ENCODE measurements at regions not wholly inside any gene's neighbourhood (a gene's known extent, or its start where the extent isn't known, plus 50 kb on each side); places are given as distances from the start of the nearest gene placed in this dataset.

DNA sequence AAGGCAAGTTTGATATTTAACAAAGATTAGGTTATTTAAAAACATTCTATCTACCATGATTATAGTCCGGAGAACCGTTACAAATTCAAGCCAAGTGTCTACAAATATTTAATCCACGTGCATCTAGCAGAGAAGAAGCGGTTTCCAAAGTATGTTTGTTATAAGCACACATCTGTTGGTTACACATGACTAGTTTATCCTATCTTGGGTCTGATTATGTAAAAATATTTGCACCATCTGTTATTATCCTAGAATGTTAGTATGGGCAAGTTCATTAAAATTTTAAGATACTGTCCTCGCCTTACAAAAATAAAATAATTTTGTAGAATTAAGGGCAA lies 289.2 kb upstream of the VSTM2A start:
- POLR2A ChIA-PET: no interaction called here
- no peak for ATAC-seq
- BruUV-seq (replicated peaks): no TSS peak
- H3K4me3 ChIP-seq (replicated peaks in 1 of 2; ENCODE audit: low read depth in 1 of 2, low read length in 2 of 2): no peak overlapping the region
- no peaks in the 10 kb centered on the region for H3K4me1 ChIP-seq (ENCODE audit: control insufficient read depth in 1 of 2, insufficient read depth in 2 of 2, low read length in 2 of 2)
- H3K27ac ChIP-seq (ENCODE audit: low read depth, low read length): no peak overlapping the region
- H2AFZ ChIP-seq (ENCODE audit: low read depth, low read length, poor library complexity, severe bottlenecking): no peak overlapping the region
- RAD21 ChIA-PET (ENCODE audit: low non-redundant PET in 1 of 2, low total read pairs in 2 of 2, uncharacterized antibody in 2 of 2, unreplicated experiment in 2 of 2): no interaction called here
- H3K9ac ChIP-seq (ENCODE audit: low read length): no peak overlapping the region
- H3K27me3 ChIP-seq (ENCODE audit: insufficient read depth, low read length): no peaks in the 10 kb centered on the region
- no peak overlapping the region for H3K4me2 ChIP-seq (ENCODE audit: low read length)
- H3K9me2 ChIP-seq (ENCODE audit: insufficient read depth): no peaks in the 10 kb centered on the region
- no peaks in the 10 kb centered on the region for H3K79me2 ChIP-seq (ENCODE audit: insufficient read depth, low read length)
- DNase-seq (ENCODE audit: low read depth, low spot score): no peak
- intact Hi-C loops (cut with micrococcal nuclease): no loop called here
- no peaks in the 10 kb centered on the region for H3K36me3 ChIP-seq (ENCODE audit: control insufficient read depth in 1 of 2, insufficient read depth in 2 of 2, low read length in 2 of 2)
- TF ChIP-seq SIN3A (IDR thresholded peaks at IDR 0.05; ENCODE audit: low read depth) (no peak), CTCF (IDR thresholded peaks at IDR 0.05 in 2 of 3, conservative IDR thresholded peaks at IDR 0.05 in 1 of 3; ENCODE audit: borderline replicate concordance in 1 of 3, insufficient read depth in 1 of 3, low read depth in 2 of 3, low read length in 2 of 3) (no peak), TCF7L2 (IDR thresholded peaks at IDR 0.05; ENCODE audit: borderline replicate concordance, extremely low read depth, insufficient read depth, insufficient read length) (no peak), JUND (IDR thresholded peaks at IDR 0.05) (no peak), ZNF274 (IDR thresholded peaks at IDR 0.05; ENCODE audit: low read depth, low read length) (no peak), ZBTB33 (IDR thresholded peaks at IDR 0.05; ENCODE audit: extremely low read depth, insufficient replicate concordance, low read length) (no peak), CEBPB (IDR thresholded peaks at IDR 0.05; ENCODE audit: low read depth) (no peak), FOSL1 (IDR thresholded peaks at IDR 0.05; ENCODE audit: low read depth) (no peak), SRF (IDR thresholded peaks at IDR 0.05; ENCODE audit: low read depth) (no peak), EGR1 (IDR thresholded peaks at IDR 0.05; ENCODE audit: low read depth) (no peak), MAX (IDR thresholded peaks at IDR 0.05) (no peak), YY1 (IDR thresholded peaks at IDR 0.05; ENCODE audit: extremely low read depth, insufficient replicate concordance, low read depth, low read length) (no peak), POLR2AphosphoS5 (IDR thresholded peaks at IDR 0.05; ENCODE audit: low read depth, low read length) (no peak), CBX3 (IDR thresholded peaks at IDR 0.05; ENCODE audit: low read depth) (no peak), SP1 (IDR thresholded peaks at IDR 0.05; ENCODE audit: low read depth) (no peak), EZH2 (IDR thresholded peaks at IDR 0.05) (no peak)
- TF ChIP-seq, protein P1, sequence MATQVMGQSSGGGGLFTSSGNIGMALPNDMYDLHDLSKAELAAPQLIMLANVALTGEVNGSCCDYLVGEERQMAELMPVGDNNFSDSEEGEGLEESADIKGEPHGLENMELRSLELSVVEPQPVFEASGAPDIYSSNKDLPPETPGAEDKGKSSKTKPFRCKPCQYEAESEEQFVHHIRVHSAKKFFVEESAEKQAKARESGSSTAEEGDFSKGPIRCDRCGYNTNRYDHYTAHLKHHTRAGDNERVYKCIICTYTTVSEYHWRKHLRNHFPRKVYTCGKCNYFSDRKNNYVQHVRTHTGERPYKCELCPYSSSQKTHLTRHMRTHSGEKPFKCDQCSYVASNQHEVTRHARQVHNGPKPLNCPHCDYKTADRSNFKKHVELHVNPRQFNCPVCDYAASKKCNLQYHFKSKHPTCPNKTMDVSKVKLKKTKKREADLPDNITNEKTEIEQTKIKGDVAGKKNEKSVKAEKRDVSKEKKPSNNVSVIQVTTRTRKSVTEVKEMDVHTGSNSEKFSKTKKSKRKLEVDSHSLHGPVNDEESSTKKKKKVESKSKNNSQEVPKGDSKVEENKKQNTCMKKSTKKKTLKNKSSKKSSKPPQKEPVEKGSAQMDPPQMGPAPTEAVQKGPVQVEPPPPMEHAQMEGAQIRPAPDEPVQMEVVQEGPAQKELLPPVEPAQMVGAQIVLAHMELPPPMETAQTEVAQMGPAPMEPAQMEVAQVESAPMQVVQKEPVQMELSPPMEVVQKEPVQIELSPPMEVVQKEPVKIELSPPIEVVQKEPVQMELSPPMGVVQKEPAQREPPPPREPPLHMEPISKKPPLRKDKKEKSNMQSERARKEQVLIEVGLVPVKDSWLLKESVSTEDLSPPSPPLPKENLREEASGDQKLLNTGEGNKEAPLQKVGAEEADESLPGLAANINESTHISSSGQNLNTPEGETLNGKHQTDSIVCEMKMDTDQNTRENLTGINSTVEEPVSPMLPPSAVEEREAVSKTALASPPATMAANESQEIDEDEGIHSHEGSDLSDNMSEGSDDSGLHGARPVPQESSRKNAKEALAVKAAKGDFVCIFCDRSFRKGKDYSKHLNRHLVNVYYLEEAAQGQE (IDR thresholded peaks at IDR 0.05; ENCODE audit: low read depth): no peak
- CTCF ChIA-PET: no interaction called here
- no peaks in the 10 kb centered on the region for H4K20me1 ChIP-seq (ENCODE audit: insufficient read depth)
- peaks cover 0 to 25% of the 10 kb centered on the region in 2 experiments for H3K9me3 ChIP-seq (ENCODE audit: control insufficient read depth in 1 of 2, insufficient read depth in 1 of 2, low read depth in 1 of 2, low read length in 2 of 2)

Measured in HCT116 (cell line).